GM18868 (cell line): ENCODE measurements at regions not wholly inside any gene's neighbourhood (a gene's known extent, or its start where the extent isn't known, plus 50 kb on each side); places are given as distances from the start of the nearest gene placed in this dataset.

Experiments used
- ATAC-seq: cut with Tn5 transposase; IDR thresholded peaks from one replicate; pipeline ENCODE4 v1.9.1; 2021; ENCODE audit warnings: mild to moderate bottlenecking, moderate library complexity; ENCODE audit not compliant: unreplicated experiment

GRCh38 chr5:61621202-61621650, 289.2 kb downstream of the ZSWIM6 start:
- ATAC-seq: no peak

- no peak for ATAC-seq
These were observed 290.1 kb downstream of the ZSWIM6 start for GRCh38 chr5:61622156-61622555.

GRCh38 chr5:61623401-61624069, 291.5 kb downstream of the ZSWIM6 start:
- no peak for ATAC-seq

- ATAC-seq: no peak
These were observed 292.6 kb downstream of the ZSWIM6 start for GRCh38 chr5:61624553-61625136.

- ATAC-seq: no peak
These were observed 293.1 kb downstream of the ZSWIM6 start for GRCh38 chr5:61625137-61625561.

- ATAC-seq: peak; percentile 65
These were observed 293.9 kb downstream of the ZSWIM6 start for GRCh38 chr5:61625681-61626621.

- no peak for ATAC-seq
These were observed 294.7 kb downstream of the ZSWIM6 start for GRCh38 chr5:61626639-61627282.

- ATAC-seq: no peak
These were observed 295.5 kb downstream of the ZSWIM6 start for GRCh38 chr5:61627531-61627930.

- ATAC-seq: no peak
These were observed 298.9 kb downstream of the ZSWIM6 start for GRCh38 chr5:61630908-61631307.

- ATAC-seq: no peak
These were observed 299.4 kb downstream of the ZSWIM6 start for GRCh38 chr5:61631438-61631941.

- ATAC-seq: no peak
These were observed 300.0 kb downstream of the ZSWIM6 start for GRCh38 chr5:61632064-61632463.

GRCh38 chr5:61635271-61635670, 303.2 kb downstream of the ZSWIM6 start:
- no peak for ATAC-seq

- ATAC-seq: no peak
These were observed 305.5 kb downstream of the ZSWIM6 start for GRCh38 chr5:61637566-61637965.

GRCh38 chr5:61638476-61638875, 306.4 kb downstream of the ZSWIM6 start:
- no peak for ATAC-seq

- ATAC-seq: no peak
These were observed 308.3 kb downstream of the ZSWIM6 start for GRCh38 chr5:61640179-61641021.

- ATAC-seq: no peak
These were observed 309.9 kb downstream of the ZSWIM6 start for GRCh38 chr5:61641748-61642565.

GRCh38 chr5:61647672-61648071, 315.6 kb downstream of the ZSWIM6 start:
- ATAC-seq: no peak

- ATAC-seq: no peak
These were observed 317.2 kb downstream of the ZSWIM6 start for GRCh38 chr5:61649231-61649630.

- ATAC-seq: no peak
These were observed 317.9 kb downstream of the ZSWIM6 start for GRCh38 chr5:61649971-61650370.
